HPDE6-E6E7 (cell line): ENCODE measurements at regions not wholly inside any gene's neighbourhood (a gene's known extent, or its start where the extent isn't known, plus 50 kb on each side); places are given as distances from the start of the nearest gene placed in this dataset.

Experiments used
- DNase-seq: peaks from one replicate; pipeline ENCODE4 v3.0.0; 2011; ENCODE audit warnings: missing footprints; ENCODE audit errors: extremely low spot score

DNA sequence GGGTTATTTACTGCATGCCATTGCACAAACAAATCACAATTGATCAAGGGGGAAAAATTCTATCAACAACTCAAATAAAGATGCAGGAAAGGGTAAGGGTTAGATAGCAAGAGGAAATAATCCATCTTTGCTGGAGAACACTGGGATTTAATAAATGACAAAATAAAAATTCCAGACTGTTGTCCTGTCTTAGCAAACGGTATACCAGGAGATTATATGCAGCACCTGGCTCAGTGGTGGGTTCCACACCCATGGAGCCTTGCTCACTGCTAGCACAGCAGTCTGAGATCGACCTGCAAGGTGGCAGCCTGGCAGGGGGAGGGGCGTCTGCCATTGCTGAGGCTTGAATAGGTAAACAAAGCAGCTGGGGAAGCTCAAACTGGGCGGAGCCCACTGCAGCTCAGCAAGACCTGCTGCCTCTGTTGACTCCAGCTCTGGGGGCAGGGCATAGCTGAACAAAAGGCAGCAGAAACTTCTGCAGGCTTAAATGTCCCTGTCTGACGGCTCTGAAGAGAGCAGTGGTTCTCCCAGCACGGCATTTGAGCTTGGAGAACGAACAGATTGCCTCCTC is 296.5 kb upstream of the THSD7B start:
- DNase-seq, result no peak

GRCh38 chr2:136452528-136452927 is 312.8 kb upstream of the THSD7B start:
- DNase-seq, result no peak

DNA sequence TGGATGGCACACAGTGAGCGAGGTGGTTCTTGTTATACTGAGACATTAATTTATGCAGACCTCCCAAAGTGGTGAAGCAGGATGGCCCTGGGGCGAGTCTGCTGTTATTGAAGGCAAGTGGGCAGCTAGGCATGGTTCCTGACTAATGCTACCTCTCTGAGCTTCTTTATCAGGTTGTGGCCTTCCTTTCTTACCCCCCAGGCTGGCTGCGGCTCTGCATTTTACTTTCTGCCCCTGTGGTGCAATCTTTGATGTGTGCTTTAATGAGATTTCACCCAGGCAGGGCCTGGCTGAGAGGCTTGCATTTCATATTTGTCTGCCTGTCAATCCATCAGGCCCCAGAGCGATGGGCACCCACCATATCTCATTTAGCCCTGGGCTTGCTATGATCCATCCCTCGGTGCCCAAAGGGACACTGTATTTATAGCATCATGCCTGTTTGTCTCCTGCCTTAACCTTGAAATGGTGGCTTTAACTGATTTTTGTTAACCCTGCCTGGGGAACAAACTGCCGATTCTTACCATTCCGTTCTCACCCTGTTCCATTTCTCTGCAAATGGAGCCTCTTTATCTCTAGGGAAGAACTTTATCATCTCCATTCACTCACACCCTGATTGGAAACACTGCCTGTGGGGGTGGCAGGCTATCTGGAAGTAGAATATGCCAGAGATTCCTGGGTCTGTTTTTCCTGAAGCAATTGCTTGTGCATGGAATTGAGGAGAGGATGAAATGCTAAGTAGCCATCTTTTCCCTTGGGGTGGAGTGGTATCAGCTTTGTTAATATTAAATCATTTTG is 316.2 kb upstream of the THSD7B start:
- no peak for DNase-seq

GRCh38 chr2:136448432-136448831 is 316.9 kb upstream of the THSD7B start:
- no peak for DNase-seq

DNA sequence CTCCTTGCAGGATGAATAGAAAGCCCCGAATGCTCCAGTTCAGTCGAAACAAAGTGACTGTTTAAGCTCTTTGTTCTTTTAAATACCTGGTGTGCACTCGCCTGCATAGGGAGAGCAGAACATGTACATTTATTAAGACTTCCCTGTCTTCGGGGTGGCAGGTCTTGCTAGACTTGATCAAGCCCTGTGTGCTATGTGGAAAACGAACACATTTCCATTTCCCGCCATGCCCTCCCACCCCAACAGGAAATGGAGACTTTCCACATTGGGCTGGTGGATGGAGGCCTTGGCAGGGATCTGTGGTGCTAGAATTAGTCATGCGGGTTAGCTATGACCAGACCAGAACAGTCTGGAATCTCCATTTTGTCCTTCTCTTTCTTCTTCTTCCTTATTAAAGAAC is 321.0 kb upstream of the THSD7B start:
- no peak for DNase-seq

DNA sequence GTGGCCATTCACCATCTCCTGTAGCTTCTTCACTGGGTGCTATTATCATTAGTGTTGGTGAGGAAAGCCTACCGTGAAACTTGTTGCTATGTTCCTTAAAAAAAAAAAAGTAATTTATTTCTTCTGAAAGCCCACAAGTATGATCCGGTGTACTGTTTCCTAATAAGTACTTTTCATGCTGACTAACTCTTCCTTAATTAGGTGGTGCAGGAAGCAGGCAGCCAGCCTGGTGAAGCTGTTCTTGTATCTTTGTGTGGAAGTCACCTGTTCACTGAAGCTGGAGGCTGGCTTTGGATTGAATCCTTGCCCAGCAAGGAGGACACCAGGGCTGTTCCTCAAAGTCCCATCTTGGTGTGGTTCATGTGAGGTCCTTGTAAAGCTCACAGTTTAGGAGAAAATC is 321.7 kb upstream of the THSD7B start:
- DNase-seq, result no peak

- DNase-seq, result no peak
Measured at GRCh38 chr2:136441979-136442714, 323.2 kb upstream of the THSD7B start.

- no peak for DNase-seq
Measured at GRCh38 chr2:136439064-136439676, 321.2 kb upstream of the CXCR4 start.

DNA sequence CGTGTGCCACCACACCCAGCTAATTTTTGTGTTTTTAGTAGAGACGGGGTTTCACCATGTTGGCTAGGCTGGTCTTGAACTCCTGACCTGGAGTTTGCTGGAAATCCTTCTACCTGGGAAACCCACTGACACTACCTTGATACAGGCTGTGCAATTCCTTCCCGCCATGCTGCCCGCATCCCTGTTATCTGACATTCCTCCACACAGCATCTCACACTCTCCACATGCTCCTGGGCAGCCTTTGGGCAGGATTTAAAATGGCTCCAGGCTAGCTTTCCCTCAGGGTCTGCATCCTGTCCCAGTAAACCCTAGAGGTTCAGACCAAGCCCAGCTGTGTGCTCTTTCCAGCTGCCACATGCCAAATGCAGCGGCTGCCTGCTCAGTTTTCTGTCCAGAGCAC is 319.5 kb upstream of the CXCR4 start:
- no peak for DNase-seq

- no peak for DNase-seq
Measured at GRCh38 chr2:136436936-136437335, 319.0 kb upstream of the CXCR4 start.

- no peak for DNase-seq
Measured at GRCh38 chr2:136434251-136434715, 316.3 kb upstream of the CXCR4 start.

- DNase-seq, result no peak
Measured at GRCh38 chr2:136433261-136433660, 315.3 kb upstream of the CXCR4 start.

DNA sequence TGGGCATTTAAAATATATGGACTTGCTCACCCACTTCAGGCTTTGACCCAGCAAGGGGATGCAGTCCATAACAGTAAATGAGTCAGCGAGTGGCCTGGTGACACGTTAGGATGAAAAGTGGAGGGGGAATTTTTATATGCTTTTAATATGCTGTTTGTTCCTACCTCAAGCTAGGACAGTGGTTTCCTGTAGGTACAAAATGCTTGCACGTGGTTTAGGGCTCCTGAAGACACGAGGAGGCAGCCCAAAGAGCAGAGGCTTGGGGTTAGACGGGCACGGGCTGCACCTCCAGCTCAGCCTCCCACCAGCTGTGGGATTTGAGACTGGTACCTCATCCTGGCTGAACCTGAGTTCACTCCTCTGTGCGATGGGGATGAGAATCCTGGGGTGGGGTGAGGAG is 306.2 kb upstream of the CXCR4 start:
- no peak for DNase-seq

- DNase-seq, result peak; percentile 51
Measured at GRCh38 chr2:136423516-136423996, 305.6 kb upstream of the CXCR4 start.

GRCh38 chr2:136422512-136422911 is 304.6 kb upstream of the CXCR4 start:
- DNase-seq, result no peak

DNA sequence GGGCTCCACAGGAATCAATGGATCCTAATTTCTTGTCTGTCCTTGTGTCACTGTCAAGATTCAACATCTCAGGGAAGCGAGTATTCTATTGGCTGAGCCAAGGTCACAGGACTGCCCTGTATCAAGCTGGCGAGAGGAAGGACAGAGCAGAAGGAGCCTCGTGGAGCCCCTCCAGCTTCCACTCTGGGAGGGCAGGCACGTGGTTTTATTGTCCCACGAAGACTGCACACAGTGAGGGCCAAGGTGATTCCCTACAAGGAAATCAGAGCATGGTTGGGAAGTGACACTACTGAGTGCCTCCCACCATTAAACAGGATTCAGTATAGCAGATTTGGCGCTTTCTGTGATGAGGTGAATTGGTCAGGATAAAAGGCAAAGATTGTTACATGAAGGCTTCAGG is 302.4 kb upstream of the CXCR4 start:
- DNase-seq, result no peak

GRCh38 chr2:136411946-136412345 is 294.0 kb upstream of the CXCR4 start:
- no peak for DNase-seq

DNA sequence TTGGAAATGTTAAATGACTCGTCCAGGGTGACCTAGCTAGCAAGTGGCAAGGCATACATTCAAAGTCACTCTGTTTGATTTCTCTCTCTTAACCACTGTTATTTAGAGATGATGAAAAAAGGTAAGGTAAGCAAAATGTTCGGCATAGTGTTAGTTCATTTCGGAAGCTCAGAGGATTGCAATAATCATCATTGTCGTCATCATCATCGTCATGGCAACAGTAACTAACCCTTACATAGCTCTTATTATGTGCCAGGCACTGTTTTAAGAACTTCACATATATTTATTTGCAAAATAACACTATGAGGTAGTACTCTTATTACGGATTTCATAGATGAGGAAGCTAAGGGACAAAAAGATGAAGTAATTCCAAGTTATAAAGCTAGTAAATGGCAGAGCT is 292.7 kb upstream of the CXCR4 start:
- DNase-seq, result no peak

DNA sequence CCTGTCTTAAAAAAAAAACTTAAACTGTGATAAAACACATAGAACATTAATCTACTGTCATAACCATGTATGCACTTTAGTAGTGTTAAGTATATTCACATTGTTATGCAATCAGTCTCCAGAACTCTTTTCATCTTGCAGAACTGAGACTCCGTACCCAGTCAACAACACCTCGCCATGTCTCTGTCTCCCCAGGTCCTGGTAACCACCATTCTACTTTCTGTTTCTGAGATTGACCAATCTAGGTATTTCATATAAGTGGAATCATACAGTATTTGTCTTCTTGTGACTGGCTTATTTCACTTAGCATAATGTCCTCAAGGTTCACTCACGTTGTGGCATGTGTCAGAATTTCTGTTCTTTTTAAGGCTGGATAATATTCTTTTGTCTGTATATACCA is 290.8 kb upstream of the CXCR4 start:
- no peak for DNase-seq

GRCh38 chr2:136407952-136408318 is 290.0 kb upstream of the CXCR4 start:
- no peak for DNase-seq

GRCh38 chr2:136407117-136407951 is 289.4 kb upstream of the CXCR4 start:
- no peak for DNase-seq
